ENCODE measurements at regions not wholly inside any gene's neighbourhood (a gene's known extent, or its start where the extent isn't known, plus 50 kb on each side); places are given as distances from the start of the nearest gene placed in this dataset.

DNA sequence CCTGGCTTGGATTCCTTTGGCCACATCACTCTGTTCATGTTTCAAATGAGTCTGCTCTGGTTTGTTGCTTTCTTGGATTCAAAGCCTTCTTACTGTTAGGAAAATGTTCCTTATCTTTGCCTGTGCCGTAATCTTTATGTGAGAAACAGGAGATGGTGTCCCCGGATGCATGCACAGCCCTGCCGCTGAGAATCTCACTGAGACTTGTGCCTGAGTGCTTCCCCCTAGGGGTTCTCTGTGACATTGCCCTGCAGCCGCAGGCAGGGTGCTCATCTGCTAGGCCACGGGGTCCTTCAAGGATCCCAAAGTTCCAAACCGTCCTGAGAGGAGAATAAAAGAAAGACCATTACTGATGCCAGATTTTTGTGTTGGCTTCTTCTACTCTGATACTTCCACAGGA is 81.4 kb upstream of the ANKRD55 start:
- DNase-seq: no peak
- TF ChIP-seq, protein P1, sequence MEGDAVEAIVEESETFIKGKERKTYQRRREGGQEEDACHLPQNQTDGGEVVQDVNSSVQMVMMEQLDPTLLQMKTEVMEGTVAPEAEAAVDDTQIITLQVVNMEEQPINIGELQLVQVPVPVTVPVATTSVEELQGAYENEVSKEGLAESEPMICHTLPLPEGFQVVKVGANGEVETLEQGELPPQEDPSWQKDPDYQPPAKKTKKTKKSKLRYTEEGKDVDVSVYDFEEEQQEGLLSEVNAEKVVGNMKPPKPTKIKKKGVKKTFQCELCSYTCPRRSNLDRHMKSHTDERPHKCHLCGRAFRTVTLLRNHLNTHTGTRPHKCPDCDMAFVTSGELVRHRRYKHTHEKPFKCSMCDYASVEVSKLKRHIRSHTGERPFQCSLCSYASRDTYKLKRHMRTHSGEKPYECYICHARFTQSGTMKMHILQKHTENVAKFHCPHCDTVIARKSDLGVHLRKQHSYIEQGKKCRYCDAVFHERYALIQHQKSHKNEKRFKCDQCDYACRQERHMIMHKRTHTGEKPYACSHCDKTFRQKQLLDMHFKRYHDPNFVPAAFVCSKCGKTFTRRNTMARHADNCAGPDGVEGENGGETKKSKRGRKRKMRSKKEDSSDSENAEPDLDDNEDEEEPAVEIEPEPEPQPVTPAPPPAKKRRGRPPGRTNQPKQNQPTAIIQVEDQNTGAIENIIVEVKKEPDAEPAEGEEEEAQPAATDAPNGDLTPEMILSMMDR (IDR thresholded peaks at IDR 0.05): peak in 4 of 6 experiments; percentile 4 to 42 (median 32)
- no peak for TF ChIP-seq POLR2A (IDR thresholded peaks at IDR 0.05)
- H3K27me3 ChIP-seq: no peaks in the 10 kb centered on the region
- no peaks in the 10 kb centered on the region for H3K36me3 ChIP-seq
- H3K9me3 ChIP-seq: no peaks in the 10 kb centered on the region
- H3K27ac ChIP-seq: no peak overlapping the region
- H3K4me1 ChIP-seq: peaks cover 0 to 7% (median 2%) of the 10 kb centered on the region in 4 donors
- no peak overlapping the region for H3K4me3 ChIP-seq

DNA sequence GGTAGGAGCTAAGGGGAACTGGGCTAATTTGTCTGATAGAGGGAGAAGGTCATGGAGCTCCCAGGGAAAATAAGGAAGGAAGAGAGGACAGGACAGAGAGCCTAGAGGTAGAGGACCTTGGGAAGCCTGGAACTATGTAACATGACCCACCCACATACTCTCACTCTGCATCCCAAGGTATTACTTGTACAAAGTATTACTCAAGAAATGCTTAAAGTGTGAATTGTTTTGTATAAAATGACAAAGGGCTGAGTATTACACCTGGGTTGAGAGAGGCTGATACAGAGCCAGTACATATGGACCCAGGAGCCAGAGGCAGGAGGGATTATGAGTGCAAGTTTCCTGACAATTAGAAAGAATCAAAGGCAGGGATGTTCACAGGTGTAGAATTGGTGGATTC is 80.5 kb upstream of the ANKRD55 start:
- DNase-seq: no peak
- Histone ChIP-seq H3K9me3 (no peaks in the 10 kb centered on the region), H3K4me3 (no peak overlapping the region), H3K27ac (no peak overlapping the region), H3K36me3 (no peaks in the 10 kb centered on the region), H3K4me1 (peaks cover 0 to 7% (median 2%) of the 10 kb centered on the region in 4 donors), H3K27me3 (no peaks in the 10 kb centered on the region)
- no peak for TF ChIP-seq POLR2A (IDR thresholded peaks at IDR 0.05)
- TF ChIP-seq, protein P1 (IDR thresholded peaks at IDR 0.05): no peak

DNA sequence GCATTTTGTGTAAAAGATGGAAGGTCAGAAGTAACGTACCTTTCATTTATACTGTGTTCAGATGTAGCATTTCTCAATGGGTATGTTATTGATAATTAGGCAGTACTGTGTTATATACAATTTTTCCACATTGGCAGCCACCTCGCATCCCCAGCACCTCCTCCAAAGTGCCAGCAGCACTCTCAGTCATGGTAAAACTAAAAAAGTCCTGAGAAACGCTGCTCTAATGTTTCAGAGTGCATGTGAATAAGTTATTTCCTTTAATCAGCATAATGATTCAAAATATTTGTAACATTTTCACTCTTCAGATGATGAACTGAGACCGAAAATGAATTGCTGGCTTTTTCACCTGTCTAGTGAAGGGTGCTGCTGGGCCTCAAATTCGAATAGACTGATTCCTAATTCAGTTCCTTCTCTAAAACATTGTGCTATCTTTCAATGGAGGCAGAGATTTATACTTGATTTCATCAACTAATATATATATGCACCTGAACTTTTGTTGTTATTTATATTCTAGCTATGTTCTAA is 79.9 kb upstream of the ANKRD55 start:
- Histone ChIP-seq H3K4me1 (peaks cover 0 to 7% (median 2%) of the 10 kb centered on the region in 4 donors), H3K36me3 (no peaks in the 10 kb centered on the region), H3K27me3 (no peaks in the 10 kb centered on the region), H3K4me3 (no peak overlapping the region), H3K9me3 (no peaks in the 10 kb centered on the region), H3K27ac (no peak overlapping the region)
- DNase-seq: no peak
- TF ChIP-seq, protein P1 (IDR thresholded peaks at IDR 0.05): no peak

DNA sequence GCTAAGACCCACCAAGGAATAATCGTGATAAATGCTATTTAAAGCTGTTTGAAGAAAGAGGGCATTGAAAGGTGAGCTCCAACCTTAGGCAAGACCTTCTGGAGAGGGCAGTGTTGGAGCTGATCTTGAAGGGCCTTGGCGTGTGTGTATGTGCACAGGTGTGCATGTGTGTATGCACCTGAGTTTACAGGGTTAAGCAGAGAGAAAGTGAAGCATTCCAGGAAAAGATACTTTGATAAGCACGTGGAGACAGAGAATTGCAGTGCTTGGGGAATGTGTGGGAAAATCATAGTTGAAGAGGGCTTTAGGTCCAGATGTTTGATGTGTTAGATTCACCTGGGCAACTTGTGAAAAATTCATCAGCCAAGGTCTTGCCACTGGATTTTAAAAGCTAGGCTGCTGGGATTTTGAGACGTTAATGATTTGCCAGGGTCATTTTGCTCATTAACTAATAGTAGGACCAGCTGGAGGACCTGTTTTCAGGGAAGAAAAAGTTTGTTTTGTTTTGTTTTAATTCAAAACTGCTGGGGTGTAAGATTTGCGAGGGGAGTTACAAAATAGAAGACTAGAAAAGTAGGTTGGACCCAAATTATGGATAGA is 78.3 kb upstream of the ANKRD55 start:
- H3K9me3 ChIP-seq: peaks cover 0 to 2% (median 0%) of the 10 kb centered on the region in 4 donors
- no peak overlapping the region for H3K4me3 ChIP-seq
- TF ChIP-seq, protein P1 (IDR thresholded peaks at IDR 0.05): no peak
- no peak for TF ChIP-seq POLR2A (IDR thresholded peaks at IDR 0.05)
- no peak overlapping the region for H3K27ac ChIP-seq
- H3K36me3 ChIP-seq: no peaks in the 10 kb centered on the region
- H3K27me3 ChIP-seq: no peaks in the 10 kb centered on the region
- no peak for DNase-seq
- peaks cover 0 to 7% (median 2%) of the 10 kb centered on the region in 4 donors for H3K4me1 ChIP-seq

DNA sequence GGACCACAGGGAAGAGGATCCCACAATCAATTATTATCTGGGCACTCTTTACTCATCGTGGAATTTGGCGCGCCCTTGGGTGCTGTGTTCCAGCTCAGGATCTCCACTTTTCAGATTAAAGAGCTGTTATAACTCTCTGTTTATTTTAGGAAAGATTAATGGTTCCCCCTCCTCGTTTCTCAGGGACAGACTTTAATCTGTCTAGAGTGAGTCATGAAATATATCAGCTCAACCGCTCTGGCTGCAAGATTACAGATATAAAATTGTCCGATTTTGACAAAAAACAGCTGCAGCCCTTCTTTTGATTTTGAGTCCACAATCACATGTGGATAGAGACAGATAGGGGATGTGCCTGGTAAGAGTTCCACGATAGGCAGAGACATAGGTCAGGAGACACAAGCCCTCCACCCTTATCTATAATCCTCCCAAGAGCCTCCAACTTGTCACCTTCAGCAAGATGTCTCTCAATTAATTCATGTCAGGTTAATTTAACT is 77.6 kb upstream of the ANKRD55 start:
- Histone ChIP-seq H3K4me1 (peaks cover 0 to 7% (median 2%) of the 10 kb centered on the region in 4 donors), H3K9me3 (peaks cover 0 to 7% (median 0%) of the 10 kb centered on the region in 4 donors), H3K36me3 (no peaks in the 10 kb centered on the region), H3K27me3 (no peaks in the 10 kb centered on the region), H3K27ac (no peak overlapping the region), H3K4me3 (no peak overlapping the region)
- TF ChIP-seq, protein P1 (IDR thresholded peaks at IDR 0.05): no peak
- TF ChIP-seq POLR2A (IDR thresholded peaks at IDR 0.05): no peak
- DNase-seq: no peak
